HG03469 (cell line): ENCODE measurements at regions not wholly inside any gene's neighbourhood (a gene's known extent, or its start where the extent isn't known, plus 50 kb on each side); places are given as distances from the start of the nearest gene placed in this dataset.

Experiments used
- ATAC-seq: cut with Tn5 transposase; IDR thresholded peaks from one replicate; pipeline ENCODE4 v1.9.1; 2021; ENCODE audit warnings: mild to moderate bottlenecking, moderate library complexity, moderate number of reproducible peaks; ENCODE audit not compliant: unreplicated experiment

DNA sequence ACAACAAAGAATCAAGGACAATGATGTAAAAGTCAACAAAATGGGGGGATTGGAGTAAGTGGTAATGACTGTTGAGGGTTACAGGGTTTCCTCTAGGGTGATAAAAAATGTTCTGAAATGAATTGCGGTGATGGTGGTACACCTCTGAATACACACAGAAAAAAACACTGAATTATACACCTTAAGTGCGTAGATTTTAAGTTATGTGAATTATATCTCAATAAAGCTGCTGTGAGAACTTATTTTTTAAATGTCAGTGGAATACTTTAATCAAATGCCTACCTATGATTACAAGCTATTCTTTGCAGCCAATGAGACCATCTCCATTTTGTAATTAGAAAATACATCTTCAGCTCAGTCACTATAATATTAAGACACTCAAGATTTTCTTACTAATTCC is 53.5 kb downstream of the ZNF608 start:
- ATAC-seq, result no peak

DNA sequence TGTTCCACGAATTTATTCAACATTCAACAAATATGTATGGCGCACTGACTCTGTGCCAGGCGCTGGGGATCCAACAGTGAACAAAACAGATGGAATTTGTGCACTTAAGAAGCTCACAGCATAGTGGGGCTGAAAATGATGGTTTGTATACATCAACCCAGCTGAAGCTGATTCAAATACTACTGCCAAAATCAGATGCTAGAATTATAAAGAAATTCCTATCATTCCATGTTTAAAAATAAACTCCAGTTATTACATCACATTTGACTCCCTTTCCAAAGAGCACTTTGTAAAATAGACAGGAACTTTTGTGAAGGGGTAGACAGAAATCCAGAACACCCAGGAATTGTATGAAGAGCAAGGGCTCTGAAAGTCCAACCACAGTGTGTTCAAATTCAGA is 54.1 kb downstream of the ZNF608 start:
- no peak for ATAC-seq

DNA sequence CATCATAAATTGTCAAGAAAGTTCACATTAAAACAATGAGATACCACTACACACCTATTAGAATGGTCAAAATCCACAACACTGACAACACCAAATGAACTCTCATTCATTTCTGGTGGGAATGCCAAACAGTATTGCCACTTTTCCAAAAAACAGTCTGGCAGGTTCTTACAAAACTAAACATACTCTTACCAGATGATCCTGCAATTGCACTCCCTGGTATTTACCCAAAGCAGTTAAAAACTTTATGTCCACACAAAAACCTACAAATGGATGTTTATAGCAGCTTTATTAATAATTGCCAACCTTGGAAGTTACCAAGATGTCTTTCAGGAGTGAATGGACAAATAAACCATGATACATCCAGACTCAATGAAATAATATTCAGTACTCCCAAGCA is 56.8 kb downstream of the ZNF608 start:
- no peak for ATAC-seq

DNA sequence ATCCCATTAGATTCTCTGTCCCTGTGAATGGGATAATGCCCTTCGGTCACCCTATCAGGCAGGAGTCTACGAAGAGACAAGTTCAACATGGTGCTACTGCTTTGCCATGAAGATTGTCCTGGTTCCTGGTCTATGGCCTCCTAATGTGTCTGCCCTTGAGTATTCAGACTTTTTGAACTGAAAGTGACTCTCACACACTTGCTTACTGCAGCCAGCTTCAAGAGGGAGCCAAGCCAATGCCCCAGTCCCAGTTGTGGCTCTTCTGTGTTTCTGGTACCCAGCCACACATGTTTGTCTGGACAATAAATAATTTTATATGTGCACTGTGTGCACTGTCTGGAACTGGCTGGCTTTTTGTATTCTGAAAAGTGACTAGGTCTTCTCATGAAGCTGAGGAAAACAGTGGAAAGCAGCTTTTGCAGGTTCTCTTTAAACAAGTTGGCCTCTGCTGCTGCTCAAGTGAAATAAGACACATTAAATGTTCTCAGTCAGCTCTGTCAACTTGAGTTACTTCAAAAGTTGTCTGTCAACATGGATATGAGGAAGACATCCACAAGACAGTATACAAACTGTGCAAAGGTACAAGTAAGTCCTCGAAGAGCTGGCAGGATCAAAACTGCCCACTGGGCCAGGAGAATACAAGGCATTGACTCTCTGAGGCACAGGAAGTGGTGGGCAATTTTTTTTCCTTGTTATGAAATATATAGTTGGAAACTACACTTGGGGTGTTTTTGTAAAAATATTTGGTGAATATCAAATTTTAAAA is 60.0 kb downstream of the ZNF608 start:
- no peak for ATAC-seq

DNA sequence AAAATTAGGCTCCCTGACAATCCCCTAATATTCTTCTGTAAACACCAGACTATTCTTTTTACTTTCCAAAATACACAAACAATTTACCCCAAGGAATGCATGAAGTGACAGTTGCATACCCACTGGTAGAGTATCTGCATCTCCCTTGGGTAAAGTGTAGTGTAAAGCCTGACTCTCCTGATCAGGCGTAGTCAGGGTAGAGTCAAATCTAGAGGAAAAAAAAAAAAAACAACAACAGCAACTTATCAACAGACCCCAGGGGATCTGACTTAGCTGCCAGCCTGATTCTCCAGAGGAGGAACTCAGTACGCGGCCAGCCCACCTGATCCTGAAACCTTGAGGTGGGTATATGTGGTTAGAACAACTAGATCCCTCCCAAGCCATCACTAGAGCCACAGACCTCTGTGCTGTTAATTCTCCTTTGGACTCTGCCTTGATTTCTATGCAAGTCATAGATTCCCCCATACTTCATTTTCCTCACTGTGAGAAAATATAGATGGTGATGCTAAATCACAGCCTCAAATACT is 61.0 kb downstream of the ZNF608 start:
- no peak for ATAC-seq

DNA sequence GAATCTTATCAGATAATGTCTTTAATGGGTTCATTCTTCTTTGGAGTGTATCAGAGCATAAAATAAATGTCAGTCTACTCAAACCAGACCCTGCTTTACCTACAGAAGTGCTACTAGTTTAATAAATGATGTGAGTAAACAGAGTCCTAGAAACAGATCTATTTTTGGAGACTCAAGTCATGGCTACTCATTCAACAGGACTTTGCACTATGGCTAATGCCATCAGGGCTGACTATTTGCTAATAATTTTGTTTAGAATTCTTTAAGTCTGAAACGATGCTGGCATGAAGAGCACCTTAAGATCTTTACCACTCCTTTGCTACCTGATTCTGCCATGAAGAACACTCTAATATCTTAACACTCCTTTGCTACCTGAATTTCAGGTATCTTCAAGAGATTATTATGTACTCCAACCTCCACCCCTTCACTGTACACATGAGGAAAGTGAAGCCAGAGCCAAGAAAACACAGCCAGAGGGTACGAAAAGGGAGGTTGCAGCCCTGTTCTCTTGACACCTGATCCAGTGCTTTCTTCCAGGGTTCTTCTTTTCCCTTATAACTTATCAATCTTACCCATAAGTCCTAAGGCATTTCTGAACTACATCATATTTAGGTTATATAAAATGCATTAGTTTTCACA is 62.4 kb downstream of the ZNF608 start:
- ATAC-seq, result no peak

DNA sequence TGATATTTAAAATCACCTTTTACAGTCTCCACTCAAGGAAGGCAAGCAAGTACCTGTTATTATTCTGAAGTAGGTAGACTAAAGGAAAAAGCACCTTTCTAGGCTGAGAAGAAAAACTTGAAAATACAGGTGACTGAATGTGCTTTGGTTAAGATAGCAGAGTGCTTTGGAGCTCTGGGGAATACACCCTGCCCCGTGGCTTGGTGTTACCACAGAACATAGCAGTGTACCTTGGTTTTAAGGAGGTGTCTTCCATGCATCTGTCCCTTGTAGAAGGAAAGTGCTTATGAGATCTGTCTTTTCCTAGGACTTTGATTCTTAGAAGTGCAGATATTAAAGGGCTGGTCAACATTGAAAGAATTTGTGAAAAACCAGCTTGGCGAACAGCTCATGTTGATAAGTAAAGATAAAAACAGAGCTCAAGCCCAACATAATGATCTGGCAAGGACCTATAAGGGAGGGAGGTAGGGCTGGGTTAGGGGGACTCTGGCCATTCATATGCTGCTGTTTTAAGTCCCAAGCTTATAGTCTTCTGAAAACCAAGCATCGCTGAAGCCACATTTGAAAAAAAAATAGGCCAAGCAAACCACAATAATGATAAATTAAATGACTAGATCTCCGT is 66.8 kb downstream of the ZNF608 start:
- ATAC-seq, result no peak

DNA sequence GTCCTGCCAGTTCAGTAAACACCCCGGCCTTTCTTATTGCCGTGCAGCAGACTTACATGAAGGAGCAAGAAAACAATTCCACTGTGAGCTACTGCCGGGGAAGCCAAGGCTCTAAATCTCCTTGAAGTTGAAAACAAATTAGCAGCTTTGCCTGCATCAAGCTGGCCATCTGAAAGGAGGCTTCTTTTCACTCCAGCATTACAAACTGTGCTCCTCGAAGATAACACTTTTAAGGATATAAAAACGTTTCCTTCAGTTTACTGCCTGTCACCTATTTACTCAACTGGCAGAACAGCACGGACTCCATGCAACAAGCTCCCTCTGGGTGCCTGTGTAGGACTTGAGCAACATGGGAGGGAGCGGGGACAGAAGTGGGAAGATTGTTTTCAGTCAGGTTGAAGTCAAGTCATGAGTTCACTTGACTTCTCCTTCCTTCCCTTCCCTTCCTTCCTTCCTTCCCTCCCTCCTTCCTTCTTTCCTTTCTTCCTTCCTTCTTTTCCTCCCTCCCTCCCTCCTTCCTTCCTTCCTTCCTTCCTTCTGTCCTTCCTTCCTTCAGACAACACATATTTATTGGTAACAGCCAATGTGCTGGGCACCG is 67.4 kb downstream of the ZNF608 start:
- no peak for ATAC-seq

DNA sequence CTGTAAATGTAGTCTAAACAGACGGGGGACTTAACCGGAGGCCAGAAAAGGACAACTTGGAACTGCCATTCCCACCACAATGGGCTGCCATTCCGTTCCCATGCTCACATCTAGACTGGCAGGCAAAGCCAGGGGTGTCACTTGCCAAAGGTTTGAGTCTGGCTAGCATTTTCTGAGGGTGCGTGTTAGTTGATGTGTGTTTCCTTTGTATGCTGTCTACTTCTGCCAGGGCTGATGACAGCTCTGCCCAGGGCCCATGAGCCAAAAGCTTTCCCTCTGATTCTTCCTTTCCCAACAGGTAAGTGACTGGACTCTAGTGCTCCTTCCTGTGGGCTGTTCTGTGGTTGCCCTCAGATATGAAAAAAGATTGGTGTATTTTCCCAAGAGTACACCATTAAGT is 68.0 kb downstream of the ZNF608 start:
- ATAC-seq, result no peak

DNA sequence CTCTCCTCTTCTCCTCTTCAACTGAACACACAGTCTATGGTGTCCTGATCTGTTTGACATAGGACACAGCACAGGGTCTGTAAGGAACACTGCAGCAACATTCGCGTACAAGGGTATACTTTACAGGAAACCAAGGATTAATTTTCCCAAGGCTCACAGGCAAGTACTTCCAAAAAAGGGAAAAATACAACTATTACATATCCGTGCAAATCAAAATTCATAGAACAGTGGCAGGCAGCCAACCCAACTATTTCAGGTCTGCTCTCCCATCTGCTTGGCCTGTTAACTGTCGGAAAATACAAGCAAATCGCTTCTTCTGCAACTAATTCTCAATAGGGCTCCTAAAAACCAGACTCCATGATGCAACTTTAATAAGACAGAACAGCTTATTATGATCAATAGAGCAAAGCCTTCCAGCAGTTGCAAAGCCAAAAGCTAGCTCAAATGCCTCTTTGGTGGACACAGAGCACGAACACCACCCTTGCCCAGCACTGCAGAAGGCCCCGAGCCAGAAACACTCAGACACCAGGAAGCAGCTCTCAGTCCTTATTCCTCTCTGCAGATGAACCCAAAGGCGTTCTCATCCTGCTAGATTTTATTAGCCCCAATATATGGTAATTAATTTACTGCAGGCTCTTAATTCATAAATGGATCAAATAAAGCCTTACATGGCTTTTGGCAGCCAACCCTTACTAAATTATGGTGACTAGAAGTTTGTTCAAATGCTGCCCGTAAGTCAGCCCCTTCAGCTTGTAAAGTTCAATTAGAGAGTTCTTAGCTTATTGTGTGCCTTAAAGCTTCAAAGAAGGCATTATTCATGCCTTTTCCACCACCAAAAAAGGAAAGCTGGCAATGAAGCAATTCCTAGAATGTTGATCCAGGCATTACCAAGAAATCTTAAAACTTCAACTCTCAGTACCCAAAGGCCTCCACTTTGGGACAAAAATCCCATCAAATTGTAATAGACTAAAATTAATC is 68.8 kb downstream of the ZNF608 start:
- no peak for ATAC-seq

DNA sequence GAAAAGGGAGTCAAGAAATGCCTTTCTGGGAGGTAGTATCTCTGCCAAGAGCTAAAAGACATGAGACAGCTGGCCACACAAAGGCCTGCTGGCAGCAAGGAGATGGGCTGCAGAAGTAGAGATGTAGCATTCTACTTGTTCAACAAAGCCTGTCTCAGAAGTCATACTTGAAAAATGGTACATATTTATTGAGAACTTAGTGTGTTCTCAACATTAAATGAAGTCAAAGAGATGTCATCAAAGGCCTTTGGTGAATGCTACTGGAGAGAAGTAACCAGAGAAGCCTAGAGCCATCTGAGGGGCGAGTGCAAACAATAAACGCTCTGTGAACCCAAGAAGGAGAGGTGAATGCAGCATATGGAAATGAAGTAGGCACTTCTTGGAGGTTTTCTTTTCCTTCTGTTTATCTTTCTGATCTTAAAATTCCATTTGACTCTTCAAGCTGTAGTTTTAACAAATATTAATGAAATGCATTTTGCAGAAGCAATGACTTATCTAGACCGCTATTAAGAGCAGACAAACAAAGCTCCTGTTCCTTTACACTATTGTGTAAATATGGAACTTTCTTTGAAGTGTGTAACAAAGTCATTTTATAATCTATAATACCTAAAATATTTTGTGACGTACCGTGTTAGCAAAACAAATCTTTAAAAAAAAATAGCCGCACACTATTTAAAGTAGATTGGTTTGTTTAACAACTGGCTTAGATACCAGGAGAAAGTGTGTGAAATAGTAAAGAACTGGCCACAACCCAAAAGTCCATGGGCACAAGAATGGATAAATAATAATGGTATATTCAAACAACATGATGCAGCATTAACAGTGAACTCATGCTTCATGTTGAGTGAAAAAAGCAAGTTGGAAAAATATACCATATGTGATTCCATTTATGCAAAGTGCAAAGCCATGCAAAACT is 70.2 kb downstream of the ZNF608 start:
- ATAC-seq, result no peak

DNA sequence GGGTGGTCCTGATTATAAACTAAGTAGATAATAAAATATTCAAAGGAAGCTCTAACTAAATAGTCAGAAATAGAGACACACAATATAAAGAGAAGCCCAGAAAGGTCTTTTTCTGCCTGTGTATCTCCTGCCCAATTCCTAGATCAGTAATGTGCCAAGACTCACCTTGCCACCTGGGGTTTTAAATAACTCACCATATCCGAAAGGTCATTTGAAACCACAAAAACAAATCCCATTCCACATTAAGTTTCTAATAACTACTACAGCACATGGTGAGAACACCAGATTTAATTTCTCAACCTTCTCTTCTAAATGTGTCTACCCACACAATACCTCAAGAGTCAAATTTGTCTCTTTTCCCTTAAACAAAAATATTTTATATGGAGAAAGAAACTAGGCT is 75.2 kb downstream of the ZNF608 start:
- ATAC-seq, result no peak

DNA sequence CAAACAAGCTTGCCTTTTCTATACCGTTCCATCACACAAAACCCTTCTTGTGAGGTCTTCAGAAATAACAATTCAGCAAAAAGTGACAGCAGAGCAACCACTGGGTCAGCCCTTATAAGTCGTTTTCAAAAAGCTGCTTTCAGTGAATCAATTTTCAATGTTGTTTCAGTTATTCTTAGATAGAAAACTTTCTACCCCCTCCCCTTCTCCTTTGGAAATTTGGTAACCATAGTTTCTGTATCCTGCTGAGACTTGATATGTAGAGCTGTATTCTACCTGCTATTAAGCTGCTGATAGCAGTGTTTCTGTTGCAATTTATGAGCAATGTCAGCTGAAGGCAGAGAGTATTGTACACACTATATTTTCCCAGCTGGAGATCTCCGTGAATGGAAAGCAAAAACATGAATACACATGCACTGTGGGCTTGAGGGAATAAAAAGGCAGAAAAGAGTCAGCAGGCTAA is 75.7 kb downstream of the ZNF608 start:
- no peak for ATAC-seq

DNA sequence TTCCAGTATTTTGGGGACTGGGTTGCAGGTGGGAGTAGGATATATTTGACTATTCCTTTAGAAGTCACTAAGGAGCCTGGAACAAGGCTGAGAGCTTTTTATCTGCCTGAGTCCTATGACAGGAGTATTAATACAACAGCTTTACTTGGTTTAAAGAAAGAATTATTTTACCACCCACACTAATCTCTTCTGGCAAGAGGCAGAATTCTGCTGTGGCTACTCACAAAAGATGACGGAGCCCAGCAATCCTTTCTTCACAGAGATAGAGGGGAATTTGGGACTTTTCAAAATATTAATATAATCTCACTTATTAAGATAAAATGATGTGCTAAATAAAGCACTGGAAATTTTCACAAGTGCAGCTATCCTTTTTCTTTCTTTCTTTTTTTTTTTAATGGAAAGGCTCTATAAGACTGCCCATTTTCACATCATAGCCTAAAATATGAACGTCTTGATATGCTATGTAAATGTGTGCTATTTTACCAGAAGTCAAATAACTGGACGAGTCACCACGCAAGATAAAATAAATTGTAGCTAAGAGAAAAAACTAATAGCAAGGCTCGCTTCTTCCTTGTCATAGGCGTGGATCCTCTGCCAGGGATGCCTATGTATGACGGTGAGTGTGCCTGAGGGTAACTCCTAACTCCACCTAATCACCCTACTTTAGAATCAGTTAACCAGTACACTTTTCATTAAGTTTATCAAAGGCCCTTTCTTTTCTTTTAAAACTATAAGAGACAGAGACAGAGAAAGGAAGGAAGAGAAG is 76.3 kb downstream of the ZNF608 start:
- ATAC-seq, result no peak

DNA sequence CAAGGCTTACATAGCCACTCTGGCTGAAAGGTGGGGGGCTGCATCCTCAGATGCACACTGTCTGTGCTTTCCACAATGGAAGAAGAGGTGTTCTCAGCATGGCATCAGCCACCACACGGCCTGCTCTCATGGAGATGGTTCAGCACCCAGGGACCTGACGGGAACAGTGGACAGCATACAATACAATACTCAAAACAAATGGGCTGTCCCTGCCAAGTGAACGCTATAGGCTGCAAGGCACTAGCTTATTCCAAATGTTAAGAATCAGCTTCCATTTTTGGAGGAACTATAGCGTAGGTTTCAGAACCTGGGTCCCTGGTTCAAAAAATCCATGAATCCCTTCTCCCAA is 77.2 kb downstream of the ZNF608 start:
- ATAC-seq, result no peak

DNA sequence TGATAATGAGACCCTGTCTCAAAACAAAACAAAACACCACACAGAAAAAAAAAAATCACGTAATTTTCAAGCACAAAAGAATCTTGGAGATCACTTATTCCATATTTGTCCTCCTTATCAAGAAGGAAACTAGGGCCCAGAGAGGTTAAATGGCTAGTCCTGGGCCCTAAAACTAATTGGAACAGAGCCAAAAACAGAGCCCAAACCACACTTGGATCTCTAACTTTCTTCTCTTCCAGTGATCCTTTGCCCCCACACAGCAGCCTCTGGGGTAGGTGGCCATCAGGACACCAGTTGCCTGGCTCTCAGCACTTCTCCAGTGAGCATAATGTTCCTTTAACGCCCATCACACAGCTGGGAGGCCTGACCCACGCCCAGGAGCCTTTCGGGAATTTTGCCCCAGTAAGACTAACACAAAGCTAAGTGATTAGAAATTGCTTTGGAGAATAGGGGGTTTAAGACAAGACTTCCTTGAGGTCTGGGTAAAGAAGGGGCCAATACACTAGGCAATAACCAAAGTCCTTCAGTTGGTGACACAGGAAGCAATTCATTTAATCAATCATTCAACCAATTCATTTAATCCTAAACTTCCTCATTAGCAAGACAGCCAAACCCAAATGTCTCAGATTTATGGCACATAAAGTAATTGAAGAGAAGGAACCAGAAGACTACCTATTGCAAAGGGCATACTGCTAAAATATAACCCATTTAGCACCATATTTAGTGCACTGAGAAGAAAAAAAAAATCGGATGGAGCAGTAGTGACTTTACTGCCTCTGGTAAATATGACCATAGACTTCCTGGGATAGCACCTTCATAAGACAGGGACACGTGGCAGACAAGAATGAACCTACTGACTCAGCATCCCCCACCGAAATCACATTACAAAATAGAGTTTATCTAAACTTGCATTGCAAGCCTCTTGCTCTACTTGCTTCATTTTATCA is 77.8 kb downstream of the ZNF608 start:
- ATAC-seq, result no peak

DNA sequence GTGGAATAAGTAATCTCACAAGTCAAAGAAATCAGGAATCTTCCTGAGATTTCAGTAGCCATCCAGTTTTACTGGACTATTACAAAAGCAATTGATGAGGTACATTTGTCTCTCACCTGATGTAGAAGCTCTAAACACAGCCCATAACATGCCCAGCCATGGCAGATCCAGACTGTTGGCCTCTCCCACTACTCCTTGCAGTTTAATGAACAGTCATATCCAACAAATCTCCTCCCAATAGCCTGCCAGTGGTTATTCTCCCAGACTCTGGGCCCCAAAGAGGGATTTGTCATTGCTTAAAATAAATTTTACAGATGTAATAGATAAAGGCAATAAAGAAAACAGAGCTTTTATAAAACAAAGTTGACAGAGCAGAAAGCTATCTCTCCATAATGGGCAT is 80.8 kb downstream of the ZNF608 start:
- ATAC-seq, result no peak

DNA sequence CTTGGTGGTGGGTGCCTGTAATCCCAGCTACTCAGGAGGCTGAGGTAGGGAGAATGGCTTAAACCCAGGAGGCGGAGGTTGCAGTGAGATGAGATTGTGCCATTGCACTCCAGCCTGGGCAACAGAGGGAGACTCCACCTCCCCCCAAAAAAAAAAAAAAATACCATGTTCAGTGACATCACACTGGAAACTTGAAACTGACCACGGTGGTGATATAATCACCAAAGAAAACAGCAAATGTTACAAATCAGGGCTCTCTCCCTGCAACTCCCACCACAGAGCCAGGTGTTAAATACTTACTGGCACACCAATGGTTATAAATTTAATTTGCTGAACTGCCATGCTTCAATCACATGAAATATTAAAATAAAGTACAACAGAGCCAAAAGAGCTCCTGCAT is 81.4 kb downstream of the ZNF608 start:
- ATAC-seq, result no peak
